ENCODE measurements at regions not wholly inside any gene's neighbourhood (a gene's known extent, or its start where the extent isn't known, plus 50 kb on each side); places are given as distances from the start of the nearest gene placed in this dataset.

- Mint-ChIP-seq H3K4me3 (ENCODE audit: low read depth, unreplicated experiment) (no peak overlapping the region), H3K36me3 (ENCODE audit: insufficient read depth, unreplicated experiment) (no peaks in the 10 kb centered on the region), H3K9me3 (ENCODE audit: low read depth, unreplicated experiment) (peaks cover 18% of the 10 kb centered on the region), H3K27ac (ENCODE audit: unreplicated experiment) (no peak overlapping the region), H3K4me1 (ENCODE audit: low read depth, unreplicated experiment) (no peaks in the 10 kb centered on the region), H3K27me3 (ENCODE audit: unreplicated experiment) (no peaks in the 10 kb centered on the region)
- TF ChIP-seq CTCF (IDR thresholded peaks at IDR 0.05; ENCODE audit: unreplicated experiment) = no peak
- no peak for DNase-seq
- CTCF ChIA-PET = no interaction called here
- intact Hi-C loops (cut with micrococcal nuclease; ENCODE audit: unreplicated experiment) = no loop called here
- no TSS peak for BruUV-seq (replicated peaks)
Observed at GRCh38 chr15:47477341-47477740, 240.0 kb upstream of the SEMA6D start.

- Mint-ChIP-seq H3K27ac (ENCODE audit: unreplicated experiment) (no peak overlapping the region), H3K4me1 (ENCODE audit: low read depth, unreplicated experiment) (no peaks in the 10 kb centered on the region), H3K36me3 (ENCODE audit: insufficient read depth, unreplicated experiment) (no peaks in the 10 kb centered on the region), H3K4me3 (ENCODE audit: low read depth, unreplicated experiment) (no peak overlapping the region), H3K9me3 (ENCODE audit: low read depth, unreplicated experiment) (peaks cover 17% of the 10 kb centered on the region), H3K27me3 (ENCODE audit: unreplicated experiment) (no peaks in the 10 kb centered on the region)
- CTCF ChIA-PET = no interaction called here
- no peak for DNase-seq
- intact Hi-C loops (cut with micrococcal nuclease; ENCODE audit: unreplicated experiment) = no loop called here
- TF ChIP-seq CTCF (IDR thresholded peaks at IDR 0.05; ENCODE audit: unreplicated experiment) = no peak
- BruUV-seq (replicated peaks) = no TSS peak
Observed at GRCh38 chr15:47484059-47484458, 233.2 kb upstream of the SEMA6D start.

- intact Hi-C loops (cut with micrococcal nuclease; ENCODE audit: unreplicated experiment) = no loop called here
- no peaks in the 10 kb centered on the region for H3K36me3 Mint-ChIP-seq (ENCODE audit: insufficient read depth, unreplicated experiment)
- no peak for TF ChIP-seq CTCF (IDR thresholded peaks at IDR 0.05; ENCODE audit: unreplicated experiment)
- CTCF ChIA-PET = no interaction called here
- H3K27ac Mint-ChIP-seq (ENCODE audit: unreplicated experiment) = no peak overlapping the region
- BruUV-seq (replicated peaks) = no TSS peak
- no peaks in the 10 kb centered on the region for H3K4me1 Mint-ChIP-seq (ENCODE audit: low read depth, unreplicated experiment)
- no peaks in the 10 kb centered on the region for H3K27me3 Mint-ChIP-seq (ENCODE audit: unreplicated experiment)
- H3K9me3 Mint-ChIP-seq (ENCODE audit: low read depth, unreplicated experiment) = peaks cover 17% of the 10 kb centered on the region
- H3K4me3 Mint-ChIP-seq (ENCODE audit: low read depth, unreplicated experiment) = no peak overlapping the region
- DNase-seq = no peak
Observed at GRCh38 chr15:47484997-47485396, 232.3 kb upstream of the SEMA6D start.

GRCh38 chr15:47485419-47485818 lies 231.9 kb upstream of the SEMA6D start:
- BruUV-seq (replicated peaks) = no TSS peak
- Mint-ChIP-seq H3K27me3 (ENCODE audit: unreplicated experiment) (no peaks in the 10 kb centered on the region), H3K27ac (ENCODE audit: unreplicated experiment) (no peak overlapping the region), H3K36me3 (ENCODE audit: insufficient read depth, unreplicated experiment) (no peaks in the 10 kb centered on the region), H3K4me3 (ENCODE audit: low read depth, unreplicated experiment) (no peak overlapping the region), H3K4me1 (ENCODE audit: low read depth, unreplicated experiment) (no peaks in the 10 kb centered on the region), H3K9me3 (ENCODE audit: low read depth, unreplicated experiment) (peaks cover 13% of the 10 kb centered on the region)
- intact Hi-C loops (cut with micrococcal nuclease; ENCODE audit: unreplicated experiment) = no loop called here
- CTCF ChIA-PET = no interaction called here
- DNase-seq = no peak
- TF ChIP-seq CTCF (IDR thresholded peaks at IDR 0.05; ENCODE audit: unreplicated experiment) = no peak

- Mint-ChIP-seq H3K27ac (ENCODE audit: unreplicated experiment) (no peak overlapping the region), H3K4me1 (ENCODE audit: low read depth, unreplicated experiment) (no peaks in the 10 kb centered on the region), H3K4me3 (ENCODE audit: low read depth, unreplicated experiment) (no peak overlapping the region), H3K9me3 (ENCODE audit: low read depth, unreplicated experiment) (peaks cover 9% of the 10 kb centered on the region), H3K27me3 (ENCODE audit: unreplicated experiment) (no peaks in the 10 kb centered on the region), H3K36me3 (ENCODE audit: insufficient read depth, unreplicated experiment) (no peaks in the 10 kb centered on the region)
- no peak for DNase-seq
- CTCF ChIA-PET = no interaction called here
- intact Hi-C loops (cut with micrococcal nuclease; ENCODE audit: unreplicated experiment) = no loop called here
- TF ChIP-seq CTCF (IDR thresholded peaks at IDR 0.05; ENCODE audit: unreplicated experiment) = no peak
- BruUV-seq (replicated peaks) = no TSS peak
Observed at GRCh38 chr15:47486040-47486439, 231.3 kb upstream of the SEMA6D start.
